HUES64 (cell line): ENCODE measurements at regions not wholly inside any gene's neighbourhood (a gene's known extent, or its start where the extent isn't known, plus 50 kb on each side); places are given as distances from the start of the nearest gene placed in this dataset.

ENCODE experiments used
- H3K27ac ChIP-seq: 2 replicates; pipeline ENCODE4 v1.7.0; 2013; ENCODE audit warnings: low read depth, low read length, inconsistent platforms
- H3K27me3 ChIP-seq: 2 replicates; pipeline ENCODE4 v1.6.1; 2013; ENCODE audit warnings: mild to moderate bottlenecking, low read length; ENCODE audit not compliant: insufficient read depth
- H3K36me3 ChIP-seq: 2 replicates; pipeline ENCODE4 v1.6.1; 2013; ENCODE audit warnings: mild to moderate bottlenecking, low read length; ENCODE audit not compliant: insufficient read depth
- H3K4me1 ChIP-seq: 2 replicates; pipeline ENCODE4 v1.6.1; 2013; ENCODE audit warnings: mild to moderate bottlenecking, low read length, moderate library complexity; ENCODE audit not compliant: insufficient read depth
- H3K4me3 ChIP-seq: 2 replicates; pipeline ENCODE4 v1.5.1; 2013; ENCODE audit warnings: mild to moderate bottlenecking, low read length, moderate library complexity
- H3K9ac ChIP-seq: 2 replicates; pipeline ENCODE4 v1.6.1; 2013; ENCODE audit warnings: mild to moderate bottlenecking, low read depth, low read length
- H3K9me3 ChIP-seq: 2 replicates; pipeline ENCODE4 v1.6.1; 2013; ENCODE audit warnings: low read depth, low read length; ENCODE audit not compliant: insufficient read depth
- WGBS: fragments of 150-250, 120-280 bp; methylation state at CpG from one replicate; pipeline ENCODE4 v1.1.7; 2013; ENCODE audit warnings: missing lambda C conversion rate; 5-methylcytosine and 5-hydroxymethylcytosine counted together

GRCh38 chr6:24053057-24053456 is 73.0 kb upstream of the NRSN1 start:
- H3K27ac ChIP-seq, result no peak overlapping the region
- H3K9ac ChIP-seq, result no peak overlapping the region
- H3K4me3 ChIP-seq, result no peak overlapping the region
- H3K9me3 ChIP-seq, result no peaks in the 10 kb centered on the region
- WGBS, result 100% methylated on average over 1 of the region's 1 CpG
- no peaks in the 10 kb centered on the region for H3K36me3 ChIP-seq
- H3K4me1 ChIP-seq, result no peaks in the 10 kb centered on the region
- H3K27me3 ChIP-seq, result no peaks in the 10 kb centered on the region

- H3K9me3 ChIP-seq, result no peaks in the 10 kb centered on the region
- no peak overlapping the region for H3K9ac ChIP-seq
- no peaks in the 10 kb centered on the region for H3K27me3 ChIP-seq
- no peaks in the 10 kb centered on the region for H3K36me3 ChIP-seq
- no peaks in the 10 kb centered on the region for H3K4me1 ChIP-seq
- no peak overlapping the region for H3K4me3 ChIP-seq
- H3K27ac ChIP-seq, result no peak overlapping the region
- 65% methylated on average over 3 of the region's 3 CpGs for WGBS
These were observed 71.6 kb upstream of the NRSN1 start for GRCh38 chr6:24054388-24054787.

GRCh38 chr6:24056567-24056966 is 69.4 kb upstream of the NRSN1 start:
- Histone ChIP-seq H3K4me3 (no peak overlapping the region), H3K27me3 (no peaks in the 10 kb centered on the region), H3K27ac (no peak overlapping the region), H3K4me1 (no peaks in the 10 kb centered on the region), H3K36me3 (no peaks in the 10 kb centered on the region), H3K9ac (no peak overlapping the region), H3K9me3 (no peaks in the 10 kb centered on the region)
- WGBS, result 89% methylated on average over 4 of the region's 4 CpGs

GRCh38 chr6:24057030-24057429 is 69.0 kb upstream of the NRSN1 start:
- no peak overlapping the region for H3K27ac ChIP-seq
- H3K9me3 ChIP-seq, result no peaks in the 10 kb centered on the region
- no peak overlapping the region for H3K9ac ChIP-seq
- H3K4me1 ChIP-seq, result no peaks in the 10 kb centered on the region
- H3K4me3 ChIP-seq, result no peak overlapping the region
- H3K36me3 ChIP-seq, result no peaks in the 10 kb centered on the region
- 97% methylated on average over 2 of the region's 3 CpGs for WGBS
- no peaks in the 10 kb centered on the region for H3K27me3 ChIP-seq

- Histone ChIP-seq H3K27me3 (no peaks in the 10 kb centered on the region), H3K4me3 (no peak overlapping the region), H3K27ac (no peak overlapping the region), H3K9me3 (no peaks in the 10 kb centered on the region), H3K36me3 (no peaks in the 10 kb centered on the region), H3K4me1 (no peaks in the 10 kb centered on the region), H3K9ac (no peak overlapping the region)
- WGBS, result 83% methylated on average over 1 of the region's 2 CpGs
These were observed 64.8 kb upstream of the NRSN1 start for GRCh38 chr6:24060982-24061754.

- WGBS, result 23% methylated on average over 1 of the region's 1 CpG
- Histone ChIP-seq H3K4me3 (no peak overlapping the region), H3K27ac (no peak overlapping the region), H3K4me1 (no peaks in the 10 kb centered on the region), H3K36me3 (no peaks in the 10 kb centered on the region), H3K9ac (no peak overlapping the region), H3K9me3 (no peaks in the 10 kb centered on the region), H3K27me3 (no peaks in the 10 kb centered on the region)
These were observed 61.9 kb upstream of the NRSN1 start for GRCh38 chr6:24064106-24064505.

- 100% methylated on average over 1 of the region's 1 CpG for WGBS
- H3K27ac ChIP-seq, result no peak overlapping the region
These were observed 61.2 kb upstream of the NRSN1 start for GRCh38 chr6:24064832-24065231.

GRCh38 chr6:24069526-24069925 is 56.5 kb upstream of the NRSN1 start:
- no peaks in the 10 kb centered on the region for H3K36me3 ChIP-seq
- no peak overlapping the region for H3K4me3 ChIP-seq
- H3K4me1 ChIP-seq, result no peaks in the 10 kb centered on the region
- no peaks in the 10 kb centered on the region for H3K27me3 ChIP-seq
- no peak overlapping the region for H3K27ac ChIP-seq
- 86% methylated on average over 3 of the region's 3 CpGs for WGBS
- no peaks in the 10 kb centered on the region for H3K9me3 ChIP-seq
- no peak overlapping the region for H3K9ac ChIP-seq

More at GRCh38 chr6:24064832-24065231, 61.2 kb upstream of the NRSN1 start:
- H3K36me3 ChIP-seq, result no peaks in the 10 kb centered on the region
- no peaks in the 10 kb centered on the region for H3K27me3 ChIP-seq
- H3K9ac ChIP-seq, result no peak overlapping the region
- no peaks in the 10 kb centered on the region for H3K9me3 ChIP-seq
- H3K4me1 ChIP-seq, result no peaks in the 10 kb centered on the region
- no peak overlapping the region for H3K4me3 ChIP-seq

GRCh38 chr6:24072038-24072746 is 53.8 kb upstream of the NRSN1 start:
- Histone ChIP-seq H3K4me3 (no peak overlapping the region), H3K36me3 (no peaks in the 10 kb centered on the region), H3K27me3 (no peaks in the 10 kb centered on the region), H3K9ac (no peak overlapping the region), H3K4me1 (no peaks in the 10 kb centered on the region), H3K27ac (no peak overlapping the region), H3K9me3 (no peaks in the 10 kb centered on the region)
- 90% methylated on average over 6 of the region's 6 CpGs for WGBS

- Histone ChIP-seq H3K9ac (no peak overlapping the region), H3K4me3 (no peak overlapping the region), H3K27me3 (no peaks in the 10 kb centered on the region), H3K9me3 (no peaks in the 10 kb centered on the region), H3K4me1 (no peaks in the 10 kb centered on the region), H3K27ac (no peak overlapping the region), H3K36me3 (no peaks in the 10 kb centered on the region)
- no CpG with 5 or more reads among the region's 1 CpG for WGBS
These were observed 50.0 kb upstream of the NRSN1 start for GRCh38 chr6:24076011-24076410.
